H54 (cell line): ENCODE measurements at regions not wholly inside any gene's neighbourhood (a gene's known extent, or its start where the extent isn't known, plus 50 kb on each side); places are given as distances from the start of the nearest gene placed in this dataset.
"Not testable (repeated sequence)": the region's sequence is repeated elsewhere in the genome, so short reads cannot be mapped to it uniquely, and the experiment has no call there.

ENCODE experiments used
- DNase-seq: peaks from one replicate; pipeline ENCODE4 v3.0.0; 2011; ENCODE audit warnings: low spot score, mixed read lengths; ENCODE audit not compliant: insufficient read length
- FAIRE-seq: peaks from 3 replicates; lab custom pipeline; 2011; peaks lifted over from hg19 to GRCh38; lab: Jason Lieb, UNC
- POLR2A ChIP-seq: IDR thresholded peaks from 2 replicates; pipeline ENCODE4 v1.6.1; 2011; ENCODE audit warnings: low read depth, mild to moderate bottlenecking, low read length

DNA sequence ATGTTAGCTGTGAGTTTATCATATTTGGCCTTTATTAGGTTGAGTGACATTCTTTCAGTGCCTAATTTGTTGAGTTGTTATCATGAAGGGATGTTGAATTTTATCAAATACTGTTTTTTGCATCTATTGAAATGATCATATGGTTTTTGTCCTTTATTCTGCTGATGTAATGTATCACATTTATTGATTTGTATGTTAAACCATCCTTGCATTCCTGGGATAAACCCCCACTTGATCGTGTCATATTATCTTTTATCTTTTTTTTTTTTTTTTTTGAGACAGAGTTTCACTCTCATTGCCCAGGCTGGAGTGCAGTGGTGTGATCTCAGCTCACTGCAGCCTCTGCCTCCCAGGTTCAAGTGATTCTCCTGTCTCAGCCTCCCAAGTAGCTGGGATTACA lies 51.9 kb upstream of the MFGE8 start:
- DNase-seq, FAIRE-seq: not testable (repeated sequence)

DNA sequence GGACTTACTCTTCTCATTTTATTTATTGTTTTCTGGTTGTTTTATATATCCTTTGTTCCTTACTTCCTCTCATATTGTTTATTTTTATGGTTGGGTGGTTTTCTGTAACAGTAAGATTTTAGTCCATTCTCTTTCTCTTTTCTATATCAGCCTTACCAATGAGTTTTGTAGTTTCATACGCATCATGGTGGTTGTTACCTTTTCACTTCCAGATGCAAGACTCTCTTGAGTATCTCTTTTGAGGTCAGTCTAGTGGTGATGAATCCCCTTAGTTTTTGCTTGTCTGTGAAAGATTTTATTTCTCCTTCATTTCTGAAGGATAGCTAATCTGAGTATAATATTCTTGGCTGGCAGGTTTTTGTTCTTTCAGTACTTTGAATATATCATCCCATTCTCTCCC lies 57.1 kb upstream of the MFGE8 start:
- no peak for DNase-seq
- FAIRE-seq = no peak
- no peak for TF ChIP-seq POLR2A

DNA sequence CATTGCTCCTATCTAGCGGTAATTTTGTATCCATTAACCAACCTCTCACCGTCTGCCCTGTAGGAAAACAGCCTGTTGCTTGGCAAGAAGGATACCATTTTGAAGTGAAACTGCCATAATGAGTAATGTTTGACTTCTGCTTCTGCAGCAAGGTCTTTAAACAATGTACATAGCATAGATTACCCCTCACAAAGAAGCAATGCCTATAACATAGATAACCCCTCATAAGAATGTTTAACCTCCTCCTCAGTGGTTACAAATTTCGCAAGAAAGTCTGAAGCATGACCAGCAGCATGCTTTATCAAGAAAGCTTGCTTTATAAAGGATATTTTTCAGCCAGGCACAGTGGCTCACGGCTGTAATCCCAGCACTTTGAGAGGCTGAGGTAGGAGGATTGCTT lies 61.2 kb upstream of the MFGE8 start:
- DNase-seq = no peak
- FAIRE-seq = no peak
- no peak for TF ChIP-seq POLR2A

DNA sequence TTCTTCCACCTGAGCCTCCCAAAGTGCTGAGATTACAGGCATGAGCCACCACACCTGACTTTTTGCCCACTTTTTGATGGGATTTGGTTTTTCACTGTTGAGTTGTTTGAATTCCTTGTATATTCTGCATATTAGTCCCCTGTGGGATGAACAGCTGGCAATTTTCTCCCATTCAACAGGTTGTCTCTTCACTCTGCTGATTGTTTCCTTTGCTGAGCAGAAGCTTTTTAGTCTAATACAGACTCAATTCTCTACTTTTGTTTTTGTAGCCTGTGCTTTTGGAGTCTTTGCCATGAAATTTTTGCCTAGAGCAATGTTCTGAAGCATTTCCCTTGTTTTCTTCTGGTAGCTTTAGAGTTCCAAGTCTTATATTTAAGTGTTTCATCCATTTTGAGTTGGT lies 62.7 kb upstream of the MFGE8 start:
- TF ChIP-seq POLR2A = no peak
- no peak for FAIRE-seq
- DNase-seq = no peak

DNA sequence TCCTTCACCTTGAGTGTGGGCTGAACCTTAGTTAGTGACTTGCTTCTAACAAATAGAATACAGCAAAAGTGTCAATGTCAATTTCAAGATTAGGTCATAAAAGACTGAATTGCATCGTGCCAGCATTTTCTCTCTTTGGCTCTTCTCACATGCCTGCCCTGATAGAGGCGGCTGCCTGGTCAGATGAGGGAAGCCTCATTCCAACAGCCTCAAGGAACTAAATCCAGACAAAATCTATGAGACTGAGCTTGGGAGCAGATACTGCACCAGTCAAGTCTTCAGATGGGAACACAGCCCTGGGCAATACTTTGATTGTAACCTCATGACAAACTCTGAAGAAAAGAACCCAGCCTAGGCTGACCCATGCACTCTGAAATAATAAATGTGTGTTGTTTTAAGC lies 63.5 kb upstream of the MFGE8 start:
- FAIRE-seq (no peak), DNase-seq (no peak)
- TF ChIP-seq POLR2A = no peak

DNA sequence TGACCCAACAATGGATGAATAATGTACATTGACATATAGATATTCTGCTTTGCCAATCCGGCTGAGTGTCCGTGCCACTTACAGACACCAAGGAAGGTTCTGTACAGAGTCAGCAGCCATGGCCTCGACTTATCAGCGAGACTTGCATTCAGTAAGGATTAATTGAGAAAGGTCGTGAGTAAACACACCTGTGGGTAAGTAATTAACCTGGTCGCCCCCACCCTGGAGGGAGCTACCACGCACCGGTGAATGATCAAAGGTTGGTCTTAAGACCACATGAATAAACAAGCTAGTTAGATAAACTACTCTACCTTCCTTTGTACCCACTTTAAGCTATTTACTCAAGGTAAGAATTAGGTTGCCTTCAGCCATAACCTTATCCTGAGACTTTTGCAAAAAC lies 66.5 kb upstream of the MFGE8 start:
- no peak for FAIRE-seq
- no peak for DNase-seq
- no peak for TF ChIP-seq POLR2A

DNA sequence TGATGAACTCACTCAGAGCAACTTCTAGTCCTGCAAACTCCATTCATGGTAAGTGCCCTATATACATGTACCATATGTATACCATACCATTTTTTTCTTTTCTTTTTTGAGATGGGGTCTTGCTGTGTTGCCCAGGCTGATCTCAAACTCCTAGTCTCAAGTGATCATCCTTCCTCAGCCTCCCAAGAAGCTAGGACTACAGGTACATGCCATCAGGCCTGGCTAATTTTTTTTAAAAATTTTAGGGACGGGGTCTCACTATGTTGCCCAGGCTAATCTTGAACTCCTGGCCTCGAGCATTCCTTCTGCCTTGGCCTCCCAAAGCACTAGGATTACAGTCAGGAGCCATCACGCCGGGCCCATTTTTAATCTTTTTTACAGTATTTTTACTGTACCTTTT lies 67.3 kb upstream of the MFGE8 start:
- no peak for TF ChIP-seq POLR2A
- FAIRE-seq (no peak), DNase-seq (no peak)

DNA sequence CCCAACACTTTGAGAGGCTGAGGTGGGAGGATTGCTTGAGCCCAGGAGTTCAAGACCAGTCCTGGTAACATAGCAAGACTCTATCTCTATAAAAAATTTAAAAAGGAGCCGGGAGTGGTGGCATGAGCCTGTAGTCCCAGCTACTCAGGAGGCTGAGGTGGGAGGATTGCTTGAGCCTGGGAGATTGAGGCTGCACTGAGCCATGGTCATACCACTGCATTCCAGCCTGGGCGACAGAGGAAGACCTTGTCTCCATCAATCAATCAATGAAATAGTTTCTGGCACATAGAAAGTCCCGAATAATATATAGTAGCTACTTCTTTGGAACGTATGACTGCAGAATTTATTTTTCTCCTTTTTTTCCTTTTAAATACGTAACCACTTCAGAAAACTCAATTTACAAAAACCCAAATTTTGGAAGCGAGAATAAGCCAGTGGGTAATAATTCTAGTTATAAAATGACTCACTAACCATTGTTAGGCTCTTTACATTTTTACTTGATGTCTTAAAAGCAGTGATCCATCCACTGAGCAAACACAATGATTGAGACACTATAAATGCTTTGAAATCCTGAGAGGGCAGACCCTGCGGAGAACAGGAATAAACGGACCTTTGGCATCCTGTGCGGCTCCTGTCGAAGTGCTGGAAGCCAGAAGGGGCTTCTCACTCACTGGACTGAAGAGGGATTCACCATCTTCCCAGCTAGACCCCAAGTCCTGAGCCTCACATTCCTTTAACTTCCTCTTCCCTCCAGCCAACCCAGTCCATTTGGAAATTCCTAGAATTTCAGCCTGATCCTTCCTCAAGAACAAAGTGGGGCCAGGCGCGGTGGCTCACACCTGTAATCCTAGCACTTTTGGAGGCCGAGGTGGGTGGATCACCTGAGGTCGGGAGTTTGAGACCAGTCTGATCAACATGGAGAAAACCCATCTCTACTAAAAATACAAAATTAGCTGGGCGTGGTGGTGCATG lies 68.4 kb upstream of the MFGE8 start:
- no peak for TF ChIP-seq POLR2A
- FAIRE-seq (no peak), DNase-seq (no peak)

DNA sequence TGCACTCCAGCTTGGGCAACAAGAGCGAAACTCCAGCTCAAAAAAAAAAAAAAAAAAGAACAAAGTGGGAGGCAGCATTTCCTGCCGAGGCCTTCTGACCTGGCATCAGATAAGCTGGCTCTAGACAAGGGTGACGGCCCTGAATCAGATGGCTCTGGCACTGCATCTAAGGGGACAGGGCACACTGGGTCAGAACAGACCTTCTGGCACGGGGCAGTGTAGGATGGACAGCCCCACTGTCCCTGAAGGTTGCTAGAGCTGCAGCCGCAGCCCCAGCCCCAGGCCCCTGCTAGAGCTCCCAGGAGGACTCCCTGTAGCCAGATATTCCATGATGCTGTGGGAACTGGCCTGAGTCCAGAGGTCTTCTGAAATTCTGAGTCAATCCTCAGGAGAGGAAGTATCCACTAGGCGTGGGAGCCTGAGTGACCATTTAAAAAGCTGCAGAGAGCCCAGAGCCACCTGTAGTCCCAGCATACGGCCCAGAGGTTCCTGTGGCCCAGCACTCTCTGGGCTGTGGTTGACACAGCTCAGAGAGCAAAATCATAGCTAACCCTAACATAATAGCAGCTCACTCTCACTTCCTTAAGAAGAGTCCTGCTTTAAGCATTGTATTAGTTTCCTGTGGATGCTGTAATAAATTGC lies 69.2 kb upstream of the MFGE8 start:
- no peak for DNase-seq
- TF ChIP-seq POLR2A = no peak
- no peak for FAIRE-seq

DNA sequence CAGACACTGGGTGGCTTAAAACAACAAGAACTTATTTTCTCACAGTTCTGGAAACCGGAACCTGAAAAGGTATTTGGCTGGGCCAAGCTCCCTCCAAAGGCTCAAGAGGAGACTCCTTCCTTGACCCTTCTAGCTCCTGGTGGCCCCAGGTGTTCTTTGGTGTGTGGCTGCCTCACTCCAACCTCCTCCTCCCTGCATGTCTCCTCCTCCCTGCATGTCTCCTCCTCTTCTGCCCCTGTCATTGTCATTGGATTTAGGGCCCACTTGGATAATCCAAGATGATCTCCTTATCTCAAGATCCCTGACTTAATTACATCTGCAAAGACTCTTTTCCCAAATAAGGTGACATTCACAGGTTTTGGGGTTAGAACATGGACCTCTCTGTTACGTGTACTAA lies 69.8 kb upstream of the MFGE8 start:
- DNase-seq = no peak
- no peak for TF ChIP-seq POLR2A
- no peak for FAIRE-seq

DNA sequence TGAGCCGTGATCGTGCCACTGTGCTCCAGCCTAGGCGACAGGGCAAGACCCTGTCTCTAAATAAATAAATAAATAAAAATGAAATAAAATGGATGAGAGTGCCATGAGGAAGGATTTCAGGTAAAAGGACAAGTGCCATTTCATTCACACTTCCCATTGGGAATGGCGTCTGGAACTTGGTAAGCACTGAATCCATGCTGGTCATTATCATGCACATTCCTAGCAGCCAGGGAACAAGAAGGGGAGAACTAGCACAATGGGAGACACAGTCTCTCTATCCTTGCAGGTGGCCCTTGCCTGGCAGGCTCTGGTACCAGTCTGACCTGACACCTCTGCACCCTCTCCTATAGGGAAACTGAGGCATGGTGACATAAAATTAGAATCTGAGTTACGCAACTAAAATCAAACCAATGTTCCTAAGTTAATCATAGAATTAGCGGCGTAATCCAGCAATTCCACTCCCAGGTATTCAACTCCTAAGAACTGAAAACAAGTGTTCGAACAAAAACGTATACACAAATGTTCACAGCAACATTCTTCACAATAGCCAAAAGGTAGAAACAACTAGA lies 70.8 kb upstream of the MFGE8 start:
- FAIRE-seq = no peak
- DNase-seq = no peak
- no peak for TF ChIP-seq POLR2A

DNA sequence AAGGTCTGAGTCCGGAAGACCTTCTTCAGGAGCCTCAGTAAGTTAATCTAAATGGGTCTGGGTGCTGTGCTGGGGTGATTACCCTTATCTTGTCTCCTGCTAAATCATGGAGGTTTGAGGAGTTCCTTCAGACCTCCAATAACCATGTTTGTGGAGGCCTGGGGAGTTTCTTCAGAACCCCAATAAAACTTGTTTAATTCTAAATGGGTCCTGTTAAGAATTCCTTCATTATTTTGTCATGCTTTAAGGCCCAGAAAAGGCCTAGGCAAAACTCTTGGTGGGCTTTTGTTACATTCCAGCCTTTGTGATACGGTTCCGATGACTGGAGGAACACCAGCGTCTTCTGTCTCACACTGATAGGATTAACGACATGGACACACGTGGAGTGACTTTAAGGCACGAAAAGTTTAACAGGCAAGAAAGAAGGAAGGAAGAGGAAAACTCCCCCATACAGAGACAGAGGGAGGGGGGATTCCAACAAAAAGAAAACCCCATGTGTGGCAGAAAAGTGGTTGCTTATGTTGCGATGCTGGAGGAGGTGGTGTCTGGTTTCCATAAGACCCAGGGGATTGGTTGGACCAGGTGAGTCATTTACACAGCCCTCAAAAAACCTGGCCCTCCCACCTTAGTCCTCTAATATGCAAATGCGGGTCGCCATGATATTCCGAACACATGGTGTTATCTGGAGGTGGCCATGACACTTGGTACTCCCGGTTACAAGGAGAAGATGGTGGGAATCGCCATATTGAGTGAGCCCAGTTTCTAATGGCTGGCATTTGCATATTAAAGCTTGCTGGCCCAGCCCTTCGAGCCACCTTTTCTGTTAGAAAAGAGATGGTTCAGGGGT lies 72.6 kb upstream of the MFGE8 start:
- TF ChIP-seq POLR2A = no peak
- FAIRE-seq = no peak
- DNase-seq = no peak

DNA sequence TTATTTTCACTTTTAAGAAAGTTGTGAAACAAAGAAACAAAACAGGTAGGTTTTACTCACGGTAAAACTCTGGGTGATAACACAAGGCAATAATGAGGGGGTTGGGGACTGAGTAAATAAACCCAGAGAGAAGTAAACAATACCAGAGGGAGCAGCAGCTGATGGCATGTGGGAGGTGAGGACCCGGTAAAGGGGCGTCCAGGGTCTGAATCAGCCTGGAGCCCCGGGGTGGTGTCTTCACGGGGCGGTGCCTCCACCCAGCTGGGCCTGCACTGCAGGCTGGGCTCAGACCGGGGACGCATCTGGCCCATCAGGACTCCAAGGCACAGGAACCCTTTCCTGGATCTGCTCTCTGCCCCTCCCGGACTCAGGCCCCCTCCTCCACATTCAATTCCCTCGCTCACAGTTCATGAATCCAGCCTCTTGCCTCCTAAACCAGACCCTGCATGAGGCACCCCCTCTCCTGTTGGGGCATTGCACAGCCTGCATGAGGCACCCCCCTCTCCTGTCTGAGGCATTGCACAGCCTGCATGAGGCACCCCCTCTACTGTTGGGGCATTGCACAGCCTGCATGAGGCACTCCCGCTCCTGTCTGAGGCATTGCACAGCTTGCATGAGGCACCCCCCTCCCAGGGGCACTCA lies 73.9 kb upstream of the MFGE8 start:
- FAIRE-seq (no peak), DNase-seq (no peak)
- TF ChIP-seq POLR2A = no peak
